Upper lobe of left lung (tissue), 4 donors: ENCODE measurements at regions not wholly inside any gene's neighbourhood (a gene's known extent, or its start where the extent isn't known, plus 50 kb on each side); places are given as distances from the start of the nearest gene placed in this dataset.

Experiments
- POLR2AphosphoS5 ChIP-seq, 2 donors: sonication (generic); formaldehyde crosslinking; IDR thresholded peaks; one replicate each; pipeline ENCODE4 v1.5.1; 2017; ENCODE audit warnings: antibody characterized with exemption in 2 of 2
- TF ChIP-seq, protein P1 (sequence below), 6 experiments: fragments of 450-650 bp in 4 of 6; fragments of 200-600 bp in 2 of 6; sonication (generic) in 2 of 6; IDR thresholded peaks; one replicate each; pipeline ENCODE4 v1.5.1; 2016 to 2019; ENCODE audit warnings: antibody characterized with exemption in 6 of 6

DNA sequence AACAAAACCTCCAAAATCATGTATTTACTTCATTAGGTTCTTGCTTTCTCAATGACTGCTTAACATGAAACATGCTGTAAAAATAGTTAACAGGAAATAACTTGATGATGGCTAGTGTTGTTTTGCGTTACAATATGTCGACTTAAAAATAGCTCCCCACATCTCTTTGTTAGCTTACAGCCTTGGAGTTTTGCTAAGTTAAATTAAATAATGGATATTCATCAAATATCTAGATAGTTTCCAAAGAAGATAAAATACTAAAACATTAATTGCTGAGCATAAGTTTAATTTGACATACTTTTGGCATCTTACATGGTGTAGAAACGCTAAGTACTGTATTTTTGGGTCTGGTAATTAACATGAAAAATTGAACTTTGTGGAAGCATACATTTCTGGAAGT, 500.6 kb upstream of the NOVA1 start:
- TF ChIP-seq, protein P1, sequence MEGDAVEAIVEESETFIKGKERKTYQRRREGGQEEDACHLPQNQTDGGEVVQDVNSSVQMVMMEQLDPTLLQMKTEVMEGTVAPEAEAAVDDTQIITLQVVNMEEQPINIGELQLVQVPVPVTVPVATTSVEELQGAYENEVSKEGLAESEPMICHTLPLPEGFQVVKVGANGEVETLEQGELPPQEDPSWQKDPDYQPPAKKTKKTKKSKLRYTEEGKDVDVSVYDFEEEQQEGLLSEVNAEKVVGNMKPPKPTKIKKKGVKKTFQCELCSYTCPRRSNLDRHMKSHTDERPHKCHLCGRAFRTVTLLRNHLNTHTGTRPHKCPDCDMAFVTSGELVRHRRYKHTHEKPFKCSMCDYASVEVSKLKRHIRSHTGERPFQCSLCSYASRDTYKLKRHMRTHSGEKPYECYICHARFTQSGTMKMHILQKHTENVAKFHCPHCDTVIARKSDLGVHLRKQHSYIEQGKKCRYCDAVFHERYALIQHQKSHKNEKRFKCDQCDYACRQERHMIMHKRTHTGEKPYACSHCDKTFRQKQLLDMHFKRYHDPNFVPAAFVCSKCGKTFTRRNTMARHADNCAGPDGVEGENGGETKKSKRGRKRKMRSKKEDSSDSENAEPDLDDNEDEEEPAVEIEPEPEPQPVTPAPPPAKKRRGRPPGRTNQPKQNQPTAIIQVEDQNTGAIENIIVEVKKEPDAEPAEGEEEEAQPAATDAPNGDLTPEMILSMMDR (IDR thresholded peaks at IDR 0.05), result no peak
- TF ChIP-seq POLR2AphosphoS5 (IDR thresholded peaks at IDR 0.05), result no peak
